HG02763 (cell line): ENCODE measurements at regions not wholly inside any gene's neighbourhood (a gene's known extent, or its start where the extent isn't known, plus 50 kb on each side); places are given as distances from the start of the nearest gene placed in this dataset.

Experiments used
- ATAC-seq: cut with Tn5 transposase; IDR thresholded peaks from one replicate; pipeline ENCODE4 v1.9.1; 2021; ENCODE audit warnings: mild to moderate bottlenecking, moderate library complexity; ENCODE audit not compliant: unreplicated experiment

GRCh38 chr1:165073185-165074007 is 283.1 kb downstream of the LMX1A start:
- ATAC-seq: peak; percentile 57

- ATAC-seq: no peak
These were observed 285.8 kb downstream of the LMX1A start for GRCh38 chr1:165070675-165071074.

GRCh38 chr1:165069829-165070228 is 286.7 kb downstream of the LMX1A start:
- ATAC-seq: no peak

GRCh38 chr1:165068741-165069140 is 287.8 kb downstream of the LMX1A start:
- ATAC-seq: no peak

- no peak for ATAC-seq
These were observed 288.7 kb downstream of the LMX1A start for GRCh38 chr1:165067829-165068228.

GRCh38 chr1:165063181-165063965 is 293.1 kb downstream of the LMX1A start:
- ATAC-seq: no peak

- no peak for ATAC-seq
These were observed 294.2 kb downstream of the LMX1A start for GRCh38 chr1:165062346-165062745.

GRCh38 chr1:165060285-165060793 is 296.2 kb downstream of the LMX1A start:
- no peak for ATAC-seq

- ATAC-seq: no peak
These were observed 298.6 kb downstream of the LMX1A start for GRCh38 chr1:165057956-165058355.

GRCh38 chr1:165056914-165057313 is 299.6 kb downstream of the LMX1A start:
- no peak for ATAC-seq

GRCh38 chr1:165055581-165055980 is 300.9 kb downstream of the LMX1A start:
- no peak for ATAC-seq

GRCh38 chr1:165054627-165055026 is 301.9 kb downstream of the LMX1A start:
- ATAC-seq: no peak

GRCh38 chr1:165053351-165053750 is 303.2 kb downstream of the LMX1A start:
- no peak for ATAC-seq

- ATAC-seq: no peak
These were observed 303.6 kb downstream of the LMX1A start for GRCh38 chr1:165052936-165053335.

- ATAC-seq: no peak
These were observed 304.1 kb downstream of the LMX1A start for GRCh38 chr1:165052431-165052830.

GRCh38 chr1:165050246-165050645 is 306.3 kb downstream of the LMX1A start:
- no peak for ATAC-seq

GRCh38 chr1:165047994-165048393 is 308.5 kb downstream of the LMX1A start:
- no peak for ATAC-seq

GRCh38 chr1:165045902-165046301 is 310.6 kb downstream of the LMX1A start:
- ATAC-seq: no peak

GRCh38 chr1:165040641-165041040 is 315.9 kb downstream of the LMX1A start:
- ATAC-seq: no peak

- ATAC-seq: no peak
These were observed 316.5 kb downstream of the LMX1A start for GRCh38 chr1:165039996-165040395.

GRCh38 chr1:165036403-165036802 is 320.1 kb downstream of the LMX1A start:
- ATAC-seq: no peak
